Neural progenitor cell (in vitro differentiated cells): ENCODE measurements at regions not wholly inside any gene's neighbourhood (a gene's known extent, or its start where the extent isn't known, plus 50 kb on each side); places are given as distances from the start of the nearest gene placed in this dataset.

Experiments
- DNase-seq: peaks from one replicate; pipeline ENCODE4 v3.0.0-alpha.2; 2016; ENCODE audit warnings: low spot score
- H2AFZ ChIP-seq: fragments of 200-600 bp; sonication (generic); replicated peaks from 2 replicates; pipeline ENCODE4 v1.6.1; 2016; ENCODE audit warnings: antibody characterized with exemption
- H3F3A ChIP-seq: fragments of 200-600 bp; sonication (generic); 2 replicates; pipeline ENCODE4 v1.6.1; 2016; ENCODE audit warnings: antibody characterized with exemption, low read depth
- H3K27ac ChIP-seq: fragments of 200-600 bp; sonication (generic); 2 replicates; pipeline ENCODE4 v1.5.1; 2016; ENCODE audit warnings: mild to moderate bottlenecking
- H3K27me3 ChIP-seq: fragments of 200-600 bp; sonication (generic); 2 replicates; pipeline ENCODE4 v1.6.1; 2016; ENCODE audit warnings: mild to moderate bottlenecking, moderate library complexity
- H3K36me3 ChIP-seq: fragments of 200-600 bp; sonication (generic); 2 replicates; pipeline ENCODE4 v1.5.1; 2016
- H3K4me1 ChIP-seq: fragments of 200-600 bp; sonication (generic); 2 replicates; pipeline ENCODE4 v1.6.1; 2016; ENCODE audit warnings: mixed run types
- H3K4me2 ChIP-seq: fragments of 200-600 bp; sonication (generic); 2 replicates; pipeline ENCODE4 v1.6.1; 2016
- H3K4me3 ChIP-seq: fragments of 200-600 bp; sonication (generic); 2 replicates; pipeline ENCODE4 v1.5.1; 2016
- H3K79me2 ChIP-seq: fragments of 200-600 bp; sonication (generic); 2 replicates; pipeline ENCODE4 v1.6.1; 2016; ENCODE audit warnings: low read depth
- H3K9ac ChIP-seq: fragments of 200-600 bp; sonication (generic); 2 replicates; pipeline ENCODE4 v1.6.1; 2016
- H3K9me3 ChIP-seq: fragments of 200-600 bp; sonication (generic); 2 replicates; pipeline ENCODE4 v1.5.1; 2016; ENCODE audit warnings: low read depth
- H4K20me1 ChIP-seq: fragments of 200-600 bp; sonication (generic); 2 replicates; pipeline ENCODE4 v1.6.1; 2016; ENCODE audit warnings: low read depth
- H3K27ac Mint-ChIP-seq: 3 replicates; pipeline ENCODE4 v1.8.0; 2021; ENCODE audit warnings: mixed read lengths
- H3K27me3 Mint-ChIP-seq: 2 replicates; pipeline ENCODE4 v1.8.0; 2022; ENCODE audit warnings: low read depth, mild to moderate bottlenecking, inconsistent platforms, moderate library complexity, mixed read lengths; ENCODE audit not compliant: insufficient read depth
- H3K36me3 Mint-ChIP-seq: 3 replicates; pipeline ENCODE4 v1.8.0; 2021; ENCODE audit warnings: mixed read lengths
- H3K4me1 Mint-ChIP-seq: 3 replicates; pipeline ENCODE4 v1.8.0; 2021; ENCODE audit warnings: mixed read lengths
- H3K4me3 Mint-ChIP-seq: 3 replicates; pipeline ENCODE4 v1.8.0; 2021; ENCODE audit warnings: mild to moderate bottlenecking, moderate library complexity, mixed read lengths
- H3K9me3 Mint-ChIP-seq: 3 replicates; pipeline ENCODE4 v1.8.0; 2020; ENCODE audit warnings: mixed read lengths
- CTCF ChIP-seq: fragments of 200-600 bp; sonication (generic); IDR thresholded peaks from 2 replicates; pipeline ENCODE4 v1.5.1; 2017; ENCODE audit warnings: antibody characterized with exemption, mild to moderate bottlenecking
- EZH2 ChIP-seq: fragments of 200-600 bp; sonication (generic); IDR thresholded peaks from 2 replicates; pipeline ENCODE4 v1.6.1; 2017; ENCODE audit warnings: antibody characterized with exemption, mild to moderate bottlenecking, moderate library complexity
- EZH2phosphoT487 ChIP-seq: fragments of 200-600 bp; sonication (generic); IDR thresholded peaks from 2 replicates; pipeline ENCODE4 v1.6.1; 2017; ENCODE audit warnings: antibody characterized with exemption

- no peaks in the 10 kb centered on the region for H4K20me1 ChIP-seq
- no peak overlapping the region for H3K9ac ChIP-seq
- no peaks in the 10 kb centered on the region for H3K36me3 ChIP-seq
- H3K9me3 ChIP-seq, result no peaks in the 10 kb centered on the region
- H2AFZ ChIP-seq, result no peak overlapping the region
- TF ChIP-seq EZH2, result no peak
- Mint-ChIP-seq H3K4me3 (no peak overlapping the region), H3K4me1 (peaks cover 5% of the 10 kb centered on the region), H3K27me3 (peaks cover 3% of the 10 kb centered on the region), H3K27ac (no peak overlapping the region), H3K36me3 (no peaks in the 10 kb centered on the region), H3K9me3 (no peaks in the 10 kb centered on the region)
- no peaks in the 10 kb centered on the region for H3F3A ChIP-seq
- no peaks in the 10 kb centered on the region for H3K79me2 ChIP-seq
- H3K4me2 ChIP-seq, result no peak overlapping the region
- H3K27me3 ChIP-seq, result no peaks in the 10 kb centered on the region
- H3K27ac ChIP-seq, result no peak overlapping the region
- no peak overlapping the region for H3K4me3 ChIP-seq
- H3K4me1 ChIP-seq, result peaks cover 1% of the 10 kb centered on the region
- DNase-seq, result no peak
These were observed 266.5 kb downstream of the GFRA1 start for GRCh38 chr10:116006508-116006907.

GRCh38 chr10:116005301-116005700 is 267.7 kb downstream of the GFRA1 start:
- no peaks in the 10 kb centered on the region for H3K79me2 ChIP-seq
- H3K27ac Mint-ChIP-seq, result no peak overlapping the region
- no peak overlapping the region for H3K9ac ChIP-seq

GRCh38 chr10:116002735-116003134 is 270.3 kb downstream of the GFRA1 start:
- Mint-ChIP-seq H3K27ac (no peak overlapping the region), H3K4me3 (no peak overlapping the region), H3K36me3 (no peaks in the 10 kb centered on the region), H3K4me1 (peaks cover 19% of the 10 kb centered on the region), H3K9me3 (no peaks in the 10 kb centered on the region), H3K27me3 (peaks cover 5% of the 10 kb centered on the region)
- DNase-seq, result no peak
- Histone ChIP-seq H2AFZ (no peak overlapping the region), H3K4me2 (no peak overlapping the region), H3K27me3 (no peaks in the 10 kb centered on the region), H3K36me3 (no peaks in the 10 kb centered on the region), H3K79me2 (no peaks in the 10 kb centered on the region), H3F3A (no peaks in the 10 kb centered on the region), H3K4me1 (peaks cover 10% of the 10 kb centered on the region), H3K9me3 (no peaks in the 10 kb centered on the region), H3K4me3 (no peak overlapping the region), H3K9ac (no peak overlapping the region), H3K27ac (no peak overlapping the region), H4K20me1 (no peaks in the 10 kb centered on the region)
- TF ChIP-seq EZH2phosphoT487, result no peak
- no peak for TF ChIP-seq CTCF
- no peak for TF ChIP-seq EZH2

More at GRCh38 chr10:116005301-116005700, 267.7 kb downstream of the GFRA1 start:
- Histone ChIP-seq H3K4me2 (no peak overlapping the region), H3K4me3 (no peak overlapping the region), H3K27ac (no peak overlapping the region), H3K36me3 (no peaks in the 10 kb centered on the region), H3K9me3 (no peaks in the 10 kb centered on the region), H3K4me1 (peaks cover 10% of the 10 kb centered on the region), H2AFZ (no peak overlapping the region), H3K27me3 (no peaks in the 10 kb centered on the region), H4K20me1 (no peaks in the 10 kb centered on the region), H3F3A (no peaks in the 10 kb centered on the region)
- Mint-ChIP-seq H3K4me1 (peaks cover 16% of the 10 kb centered on the region), H3K9me3 (no peaks in the 10 kb centered on the region), H3K4me3 (no peak overlapping the region), H3K27me3 (peaks cover 3% of the 10 kb centered on the region), H3K36me3 (no peaks in the 10 kb centered on the region)
- no peak for DNase-seq
- TF ChIP-seq EZH2 (no peak), EZH2phosphoT487 (no peak), CTCF (no peak)

GRCh38 chr10:116001976-116002375 is 271.0 kb downstream of the GFRA1 start:
- Histone ChIP-seq H4K20me1 (no peaks in the 10 kb centered on the region), H3K27ac (no peak overlapping the region), H3K9me3 (no peaks in the 10 kb centered on the region), H3K4me3 (no peak overlapping the region), H3K4me1 (peaks cover 10% of the 10 kb centered on the region), H3K36me3 (no peaks in the 10 kb centered on the region), H3K79me2 (no peaks in the 10 kb centered on the region), H3F3A (no peaks in the 10 kb centered on the region), H3K27me3 (no peaks in the 10 kb centered on the region), H3K4me2 (no peak overlapping the region), H2AFZ (no peak overlapping the region), H3K9ac (no peak overlapping the region)
- peaks cover 19% of the 10 kb centered on the region for H3K4me1 Mint-ChIP-seq
- TF ChIP-seq EZH2phosphoT487, result no peak
- peaks cover 2% of the 10 kb centered on the region for H3K9me3 Mint-ChIP-seq
- H3K27ac Mint-ChIP-seq, result no peak overlapping the region
- DNase-seq, result no peak
- no peak overlapping the region for H3K4me3 Mint-ChIP-seq
- peaks cover 5% of the 10 kb centered on the region for H3K27me3 Mint-ChIP-seq
- H3K36me3 Mint-ChIP-seq, result no peaks in the 10 kb centered on the region
